ENCODE measurements at regions not wholly inside any gene's neighbourhood (a gene's known extent, or its start where the extent isn't known, plus 50 kb on each side); places are given as distances from the start of the nearest gene placed in this dataset.

DNA sequence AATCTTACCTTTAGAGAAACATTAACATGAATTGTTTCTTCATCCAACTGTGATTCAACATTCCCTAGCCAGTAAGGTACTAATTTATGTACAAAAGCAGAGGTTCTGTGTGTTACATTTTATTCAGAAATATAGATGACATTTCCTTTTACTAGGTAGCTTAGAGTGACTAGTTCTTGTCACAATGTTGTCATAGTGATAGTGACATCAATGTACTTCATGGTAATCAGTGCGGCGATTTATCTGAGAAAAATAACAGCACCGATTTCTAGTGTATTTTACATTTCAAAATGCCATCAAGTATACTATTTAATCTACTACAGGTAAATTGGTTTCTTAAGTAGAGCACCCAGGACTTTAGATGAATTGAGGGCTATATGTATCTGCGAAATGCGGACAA, 72.1 kb upstream of the DGKB start:
- no peak for TF ChIP-seq MAFF (IDR thresholded peaks at IDR 0.05; ENCODE audit: low read depth, low read length)
- no peak for TF ChIP-seq TAF1 (CRISPR knock-in tag; IDR thresholded peaks at IDR 0.05)
- TF ChIP-seq, protein P1, sequence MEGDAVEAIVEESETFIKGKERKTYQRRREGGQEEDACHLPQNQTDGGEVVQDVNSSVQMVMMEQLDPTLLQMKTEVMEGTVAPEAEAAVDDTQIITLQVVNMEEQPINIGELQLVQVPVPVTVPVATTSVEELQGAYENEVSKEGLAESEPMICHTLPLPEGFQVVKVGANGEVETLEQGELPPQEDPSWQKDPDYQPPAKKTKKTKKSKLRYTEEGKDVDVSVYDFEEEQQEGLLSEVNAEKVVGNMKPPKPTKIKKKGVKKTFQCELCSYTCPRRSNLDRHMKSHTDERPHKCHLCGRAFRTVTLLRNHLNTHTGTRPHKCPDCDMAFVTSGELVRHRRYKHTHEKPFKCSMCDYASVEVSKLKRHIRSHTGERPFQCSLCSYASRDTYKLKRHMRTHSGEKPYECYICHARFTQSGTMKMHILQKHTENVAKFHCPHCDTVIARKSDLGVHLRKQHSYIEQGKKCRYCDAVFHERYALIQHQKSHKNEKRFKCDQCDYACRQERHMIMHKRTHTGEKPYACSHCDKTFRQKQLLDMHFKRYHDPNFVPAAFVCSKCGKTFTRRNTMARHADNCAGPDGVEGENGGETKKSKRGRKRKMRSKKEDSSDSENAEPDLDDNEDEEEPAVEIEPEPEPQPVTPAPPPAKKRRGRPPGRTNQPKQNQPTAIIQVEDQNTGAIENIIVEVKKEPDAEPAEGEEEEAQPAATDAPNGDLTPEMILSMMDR (CRISPR knock-in tag; IDR thresholded peaks at IDR 0.05): no peak
- TF ChIP-seq SMAD9 (CRISPR knock-in tag; IDR thresholded peaks at IDR 0.05): no peak

Measured in HepG2 (cell line).